Kidney (tissue), 13 donors: ENCODE measurements at regions not wholly inside any gene's neighbourhood (a gene's known extent, or its start where the extent isn't known, plus 50 kb on each side); places are given as distances from the start of the nearest gene placed in this dataset.
"Not testable (repeated sequence)": the region's sequence is repeated elsewhere in the genome, so short reads cannot be mapped to it uniquely, and the experiment has no call there.

Experiments used
- DNase-seq, 5 donors: peaks; one replicate each; pipeline ENCODE4 v3.0.0-alpha.2; 2013 to 2020
- FAIRE-seq: peaks from 2 replicates; lab custom pipeline; 2012; peaks lifted over from hg19 to GRCh38; lab: Jason Lieb, UNC
- H3K27ac ChIP-seq, 2 donors: one replicate each; pipeline ENCODE4 v1.7.0; 2013; ENCODE audit warnings: low read depth in 2 of 2, low read length in 2 of 2, inconsistent platforms in 1 of 2
- H3K27me3 ChIP-seq: one replicate; pipeline ENCODE4 v1.7.1; 2013; ENCODE audit warnings: low read length, inconsistent platforms; ENCODE audit not compliant: control insufficient read depth, insufficient read depth
- H3K36me3 ChIP-seq, 3 donors: one replicate each; pipeline versions ENCODE4 v1.7.0 to v1.7.1; 2013; ENCODE audit warnings: low read length in 3 of 3, control low read depth in 1 of 3, inconsistent platforms in 1 of 3; ENCODE audit not compliant: insufficient read depth in 3 of 3, control insufficient read depth in 2 of 3
- H3K4me1 ChIP-seq, 3 donors: one replicate each; pipeline versions ENCODE4 v1.7.0 to v1.7.1; 2013; ENCODE audit warnings: low read length in 3 of 3, inconsistent platforms in 1 of 3, low read depth in 1 of 3; ENCODE audit not compliant: control insufficient read depth in 2 of 3, insufficient read depth in 2 of 3
- H3K4me3 ChIP-seq, 3 donors: one replicate each; pipeline versions ENCODE4 v1.7.0 to v1.8.1; 2013; ENCODE audit warnings: low read length in 3 of 3, control low read depth in 1 of 3, inconsistent platforms in 1 of 3
- H3K9ac ChIP-seq, 3 donors: one replicate each; pipeline versions ENCODE4 v1.7.0 to v1.7.1; 2013; ENCODE audit warnings: low read length in 3 of 3, control low read depth in 1 of 3, inconsistent platforms in 1 of 3
- H3K9me3 ChIP-seq, 3 donors: one replicate each; pipeline versions ENCODE4 v1.7.0 to v1.7.1; 2013; ENCODE audit warnings: low read length in 3 of 3, control low read depth in 1 of 3, inconsistent platforms in 1 of 3; ENCODE audit not compliant: control insufficient read depth in 2 of 3, insufficient read depth in 1 of 3
- intact Hi-C: fragments of 100-400 bp; cut with DNase I; formaldehyde crosslinking; loops from one replicate; pipeline ENCODE4 v1.11.1; 2022
- TF ChIP-seq, protein P1 (sequence below): IDR thresholded peaks from 3 replicates; pipeline ENCODE4 v1.5.1; 2012; ENCODE audit warnings: mild to moderate bottlenecking, moderate library complexity, borderline replicate concordance; ENCODE audit not compliant: insufficient read depth; ENCODE audit errors: extremely low read depth
- donor health status: control.
- donor health status: control.
- donor health status: control.
- donor health status: control.
- donor health status: control.
- donor health status: DM: yes; HTN: yes; CAD: no.
- donor health status: Normal renal cell carcinoma (clear cell type).

DNA sequence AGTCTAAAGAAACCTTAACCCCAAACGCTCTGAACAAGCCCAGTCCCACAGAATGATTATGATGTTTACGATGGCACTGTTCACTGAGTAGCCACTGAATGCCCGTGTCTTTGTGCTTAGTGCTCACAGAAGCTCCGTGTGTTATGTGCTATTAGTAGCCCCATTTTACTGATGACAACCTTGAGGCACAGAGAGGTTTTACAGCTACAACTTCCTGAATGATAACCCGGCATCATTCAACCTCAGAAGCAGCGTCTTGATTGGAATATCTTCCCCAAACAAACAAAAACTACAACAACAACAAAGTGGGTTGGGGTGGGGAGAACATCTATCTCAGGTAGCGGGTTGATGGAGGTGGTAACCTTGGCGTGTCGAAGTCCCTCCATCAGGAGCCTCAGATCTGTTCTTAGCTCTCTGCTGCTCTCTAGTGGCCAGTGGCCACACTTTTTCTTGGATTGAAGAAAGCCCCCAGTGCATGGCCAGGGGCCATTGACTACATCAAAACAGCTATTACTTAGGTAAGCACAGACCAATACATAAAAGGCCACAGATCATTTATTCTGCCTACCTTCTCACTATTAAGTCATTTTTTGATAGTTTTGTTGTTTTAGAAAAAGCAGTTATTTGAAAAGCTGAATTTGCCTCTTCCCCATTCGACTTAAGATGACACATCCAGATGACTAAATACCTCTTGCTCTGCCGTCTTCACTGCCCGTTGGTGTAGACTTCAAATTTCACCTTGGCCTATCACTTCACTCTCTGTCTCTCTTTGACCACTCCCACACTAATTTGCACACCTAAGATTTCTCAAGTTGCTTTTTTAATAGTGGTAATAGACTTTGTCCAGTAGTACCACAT is 376.9 kb downstream of the GALC start:
- TF ChIP-seq, protein P1, sequence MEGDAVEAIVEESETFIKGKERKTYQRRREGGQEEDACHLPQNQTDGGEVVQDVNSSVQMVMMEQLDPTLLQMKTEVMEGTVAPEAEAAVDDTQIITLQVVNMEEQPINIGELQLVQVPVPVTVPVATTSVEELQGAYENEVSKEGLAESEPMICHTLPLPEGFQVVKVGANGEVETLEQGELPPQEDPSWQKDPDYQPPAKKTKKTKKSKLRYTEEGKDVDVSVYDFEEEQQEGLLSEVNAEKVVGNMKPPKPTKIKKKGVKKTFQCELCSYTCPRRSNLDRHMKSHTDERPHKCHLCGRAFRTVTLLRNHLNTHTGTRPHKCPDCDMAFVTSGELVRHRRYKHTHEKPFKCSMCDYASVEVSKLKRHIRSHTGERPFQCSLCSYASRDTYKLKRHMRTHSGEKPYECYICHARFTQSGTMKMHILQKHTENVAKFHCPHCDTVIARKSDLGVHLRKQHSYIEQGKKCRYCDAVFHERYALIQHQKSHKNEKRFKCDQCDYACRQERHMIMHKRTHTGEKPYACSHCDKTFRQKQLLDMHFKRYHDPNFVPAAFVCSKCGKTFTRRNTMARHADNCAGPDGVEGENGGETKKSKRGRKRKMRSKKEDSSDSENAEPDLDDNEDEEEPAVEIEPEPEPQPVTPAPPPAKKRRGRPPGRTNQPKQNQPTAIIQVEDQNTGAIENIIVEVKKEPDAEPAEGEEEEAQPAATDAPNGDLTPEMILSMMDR = peak; percentile 76
- no peak overlapping the region for H3K4me3 ChIP-seq
- no peak overlapping the region for H3K27ac ChIP-seq
- no peaks in the 10 kb centered on the region for H3K9me3 ChIP-seq
- no peaks in the 10 kb centered on the region for H3K27me3 ChIP-seq
- no peak overlapping the region for H3K9ac ChIP-seq
- H3K4me1 ChIP-seq = no peaks in the 10 kb centered on the region
- H3K36me3 ChIP-seq = no peaks in the 10 kb centered on the region
- intact Hi-C loops = no loop called here
- peak in 4 of 5 donors; percentile 74 to 85 (median 75) for DNase-seq
- FAIRE-seq = no peak

DNA sequence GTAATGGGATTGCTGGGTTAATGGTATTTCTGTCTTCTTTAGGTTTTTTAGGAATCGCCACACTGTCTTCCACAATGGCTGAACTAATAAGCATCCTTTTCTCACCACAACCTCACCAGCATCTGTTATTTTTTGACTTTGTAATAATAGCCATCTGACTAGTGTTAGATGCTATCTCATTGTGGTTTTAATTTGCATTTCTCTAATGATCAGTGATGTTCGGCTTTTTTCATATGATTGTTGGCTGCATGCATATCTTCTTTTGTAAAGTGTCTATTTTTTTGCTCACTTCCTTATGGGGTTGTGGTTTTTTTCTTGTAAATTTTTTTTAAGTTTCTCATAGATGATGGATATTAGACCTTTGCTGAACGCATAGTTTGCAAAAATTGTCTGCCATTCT is 377.9 kb downstream of the GALC start:
- Histone ChIP-seq H3K4me3 (no peak overlapping the region), H3K27ac (no peak overlapping the region), H3K9me3 (no peaks in the 10 kb centered on the region), H3K27me3 (no peaks in the 10 kb centered on the region), H3K9ac (no peak overlapping the region), H3K36me3 (no peaks in the 10 kb centered on the region), H3K4me1 (no peaks in the 10 kb centered on the region)
- FAIRE-seq (no peak), DNase-seq (no peak)
- intact Hi-C loops = no loop called here
- TF ChIP-seq, protein P1 = no peak

GRCh38 chr14:87613881-87614280 is 379.1 kb downstream of the GALC start:
- no peak for FAIRE-seq
- H3K27me3 ChIP-seq = no peaks in the 10 kb centered on the region
- intact Hi-C loops = no loop called here
- no peaks in the 10 kb centered on the region for H3K9me3 ChIP-seq
- H3K27ac ChIP-seq = no peak overlapping the region
- H3K36me3 ChIP-seq = no peaks in the 10 kb centered on the region
- H3K4me3 ChIP-seq = no peak overlapping the region
- no peak for DNase-seq
- TF ChIP-seq, protein P1 = no peak
- no peak overlapping the region for H3K9ac ChIP-seq
- H3K4me1 ChIP-seq = no peaks in the 10 kb centered on the region

DNA sequence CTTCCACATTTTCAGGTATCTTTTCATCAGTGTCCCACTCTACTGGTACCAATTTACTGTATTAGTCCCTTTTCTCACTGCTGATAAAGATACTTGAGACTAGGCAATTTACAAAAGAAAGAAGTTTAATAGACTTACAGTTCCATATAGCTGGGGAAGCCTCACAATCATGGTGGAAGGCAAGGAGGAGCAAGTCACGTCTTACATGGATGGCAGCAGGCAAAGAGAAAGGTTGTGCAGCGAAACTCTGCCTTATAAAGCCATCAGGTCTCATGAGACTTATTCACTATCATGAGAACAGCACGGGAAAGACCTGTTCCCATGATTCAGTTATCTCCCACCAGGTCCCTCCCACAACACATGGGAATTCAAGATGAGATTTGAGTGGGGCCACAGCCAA is 385.9 kb downstream of the GALC start:
- DNase-seq, H3K9me3 ChIP-seq, H3K9ac ChIP-seq, FAIRE-seq, H3K4me1 ChIP-seq, H3K27ac ChIP-seq, intact Hi-C loops, H3K4me3 ChIP-seq, H3K36me3 ChIP-seq, H3K27me3 ChIP-seq: not testable (repeated sequence)
